ENCODE measurements at regions not wholly inside any gene's neighbourhood (a gene's known extent, or its start where the extent isn't known, plus 50 kb on each side); places are given as distances from the start of the nearest gene placed in this dataset.

GRCh38 chr16:63904182-63904581 lies 1217.7 kb downstream of the CDH11 start:
- no peak for TF ChIP-seq CTCF (IDR thresholded peaks at IDR 0.05; ENCODE audit: insufficient read depth, low read depth, low read length)
- no peak for DNase-seq (ENCODE audit: low read depth)

GRCh38 chr16:63896383-63897109 lies 1225.3 kb downstream of the CDH11 start:
- no peak for TF ChIP-seq CTCF (IDR thresholded peaks at IDR 0.05; ENCODE audit: insufficient read depth, low read depth, low read length)
- H3K4me3 ChIP-seq (ENCODE audit: low read depth, low read length) = no peak overlapping the region
- no peak for DNase-seq (ENCODE audit: low read depth)

More at GRCh38 chr16:63904182-63904581, 1217.7 kb downstream of the CDH11 start:
- H3K4me3 ChIP-seq (ENCODE audit: low read depth, low read length) = no peak overlapping the region

GRCh38 chr16:63890723-63891122 lies 1231.1 kb downstream of the CDH11 start:
- DNase-seq (ENCODE audit: low read depth) = no peak
- no peak overlapping the region for H3K4me3 ChIP-seq (ENCODE audit: low read depth, low read length)
- no peak for TF ChIP-seq CTCF (IDR thresholded peaks at IDR 0.05; ENCODE audit: insufficient read depth, low read depth, low read length)

GRCh38 chr16:63890081-63890480 lies 1231.8 kb downstream of the CDH11 start:
- no peak for TF ChIP-seq CTCF (IDR thresholded peaks at IDR 0.05; ENCODE audit: insufficient read depth, low read depth, low read length)
- peak; percentile 5 for DNase-seq (ENCODE audit: low read depth)
- no peak overlapping the region for H3K4me3 ChIP-seq (ENCODE audit: low read depth, low read length)

- no peak for TF ChIP-seq CTCF (IDR thresholded peaks at IDR 0.05; ENCODE audit: insufficient read depth, low read depth, low read length)
- no peak overlapping the region for H3K4me3 ChIP-seq (ENCODE audit: low read depth, low read length)
- no peak for DNase-seq (ENCODE audit: low read depth)
Observed at GRCh38 chr16:63883091-63883490, 1238.8 kb downstream of the CDH11 start.

- DNase-seq (ENCODE audit: low read depth) = no peak
- no peak overlapping the region for H3K4me3 ChIP-seq (ENCODE audit: low read depth, low read length)
- no peak for TF ChIP-seq CTCF (IDR thresholded peaks at IDR 0.05; ENCODE audit: insufficient read depth, low read depth, low read length)
Observed at GRCh38 chr16:63882576-63882975, 1239.3 kb downstream of the CDH11 start.

GRCh38 chr16:63880948-63881347 lies 1240.9 kb downstream of the CDH11 start:
- DNase-seq (ENCODE audit: low read depth) = no peak
- H3K4me3 ChIP-seq (ENCODE audit: low read depth, low read length) = no peak overlapping the region
- no peak for TF ChIP-seq CTCF (IDR thresholded peaks at IDR 0.05; ENCODE audit: insufficient read depth, low read depth, low read length)

Data from fibroblast of villous mesenchyme (primary cell).